H1 (cell line): ENCODE measurements at regions not wholly inside any gene's neighbourhood (a gene's known extent, or its start where the extent isn't known, plus 50 kb on each side); places are given as distances from the start of the nearest gene placed in this dataset.

Source experiments
- POU5F1 ChIP-seq: IDR thresholded peaks from 2 replicates; pipeline ENCODE4 v1.6.1; 2011; ENCODE audit warnings: low read depth, mild to moderate bottlenecking, low read length, moderate library complexity
- RBBP5 ChIP-seq: IDR thresholded peaks from 2 replicates; pipeline ENCODE4 v1.7.1; 2012; ENCODE audit warnings: low read depth, mild to moderate bottlenecking, inconsistent platforms, low read length, moderate library complexity, borderline replicate concordance
- TAF1 ChIP-seq: IDR thresholded peaks from 2 replicates; pipeline ENCODE4 v1.6.1; 2011; ENCODE audit warnings: mild to moderate bottlenecking, low read depth, low read length
- TAF7 ChIP-seq: optimal IDR thresholded peaks from 2 replicates; pipeline ENCODE3; 2011; ENCODE audit warnings: low read depth, mild to moderate bottlenecking, inconsistent platforms, low read length, moderate library complexity, borderline replicate concordance

DNA sequence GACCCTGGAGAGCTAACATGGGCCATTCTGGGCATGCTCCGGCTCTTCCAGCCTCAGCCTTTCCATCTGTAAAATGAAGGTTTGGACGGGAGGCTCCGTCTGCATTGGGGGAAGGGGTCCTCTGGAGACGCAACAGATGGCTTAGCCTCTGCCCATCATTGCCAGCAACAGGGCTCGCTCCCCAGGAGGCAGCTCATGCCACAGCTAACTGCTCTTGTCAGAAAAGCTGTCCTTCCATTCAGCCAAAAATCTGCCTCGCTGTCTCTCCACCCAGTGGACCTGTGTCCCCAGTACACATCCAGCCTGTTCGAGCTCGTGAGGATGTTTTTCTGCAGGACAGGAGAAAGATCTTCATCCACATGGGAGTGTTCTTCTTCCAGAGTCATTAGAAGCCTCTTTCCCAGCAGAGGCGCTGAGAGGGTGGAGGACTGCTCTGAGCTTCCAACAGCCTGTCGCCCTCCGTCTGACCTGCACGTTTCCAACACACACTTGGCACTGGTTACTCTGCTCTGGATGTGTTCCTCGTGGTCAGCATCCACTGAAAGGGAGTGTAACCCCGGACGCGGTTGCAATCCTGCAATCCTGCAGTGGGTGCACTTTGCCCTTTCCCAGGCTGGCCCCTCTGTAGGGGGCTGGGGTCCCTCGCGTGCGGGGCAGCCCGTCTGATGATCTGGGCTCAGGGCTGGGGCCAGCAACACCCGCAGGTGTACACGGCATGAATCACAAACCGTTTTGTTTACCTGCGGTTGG is 1340.9 kb downstream of the TBC1D22A start (continued):
- TF ChIP-seq TAF1 (no peak), TAF7 (no peak), RBBP5 (no peak), POU5F1 (no peak)
